Caco-2 (cell line): ENCODE measurements at regions not wholly inside any gene's neighbourhood (a gene's known extent, or its start where the extent isn't known, plus 50 kb on each side); places are given as distances from the start of the nearest gene placed in this dataset.

ENCODE experiments used
- BruUV-seq: library from RNA; stranded (reverse); fragments of 400-500 nt; replicated peaks from 2 replicates; lab custom pipeline; 2021; lab: Mats Ljungman, UMichigan
- CTCF ChIA-PET: fragments of 300-600 bp; sonication (Branson Sonifier 250); formaldehyde crosslinking; loops from one replicate; lab custom pipeline; 2022; ENCODE audit warnings: antibody characterized with exemption; lab: Charles Lee
- POLR2A ChIA-PET: fragments of 300-600 bp; sonication (Branson Sonifier 250); formaldehyde crosslinking; loops from one replicate; lab custom pipeline; 2022; ENCODE audit warnings: antibody characterized with exemption; lab: Charles Lee
- DNase-seq, 2 experiments: peaks; one replicate each; pipeline versions ENCODE4 v3.0.0 to v3.0.0-alpha.2; 2020 to 2022
- H3K27me3 ChIP-seq: replicated peaks from 2 replicates; pipeline ENCODE4 v1.6.0; 2011; ENCODE audit warnings: low read length; ENCODE audit not compliant: control insufficient read depth, insufficient read depth
- H3K36me3 ChIP-seq: 2 replicates; pipeline ENCODE4 v1.5.1; 2011; ENCODE audit warnings: low read length; ENCODE audit not compliant: control insufficient read depth, insufficient read depth
- H3K4me1 ChIP-seq: fragments of 250-450 bp; sonication (Bioruptor Pico); 2 replicates; pipeline ENCODE4 v1.5.1; 2020; ENCODE audit warnings: mild to moderate bottlenecking
- H3K4me3 ChIP-seq: 2 replicates; pipeline ENCODE4 v1.5.1; 2011; ENCODE audit warnings: low read depth, mild to moderate bottlenecking, control low read depth, low read length
- H3K9me3 ChIP-seq: fragments of 250-450 bp; sonication (Bioruptor Pico); 2 replicates; pipeline ENCODE4 v1.5.1; 2020; ENCODE audit warnings: mild to moderate bottlenecking, moderate library complexity
- H3K27ac Mint-ChIP-seq: one replicate; pipeline ENCODE4 v1.8.0; 2022; ENCODE audit warnings: mixed read lengths; ENCODE audit not compliant: unreplicated experiment
- H3K27me3 Mint-ChIP-seq: one replicate; pipeline ENCODE4 v1.8.0; 2022; ENCODE audit warnings: mixed read lengths; ENCODE audit not compliant: insufficient read depth, unreplicated experiment
- H3K36me3 Mint-ChIP-seq: one replicate; pipeline ENCODE4 v1.8.0; 2022; ENCODE audit warnings: mild to moderate bottlenecking, mixed read lengths; ENCODE audit not compliant: insufficient read depth, unreplicated experiment
- H3K4me1 Mint-ChIP-seq: one replicate; pipeline ENCODE4 v1.8.0; 2022; ENCODE audit warnings: low read depth, mixed read lengths; ENCODE audit not compliant: unreplicated experiment
- H3K4me3 Mint-ChIP-seq: one replicate; pipeline ENCODE4 v1.8.0; 2022; ENCODE audit warnings: mild to moderate bottlenecking, moderate library complexity, mixed read lengths; ENCODE audit not compliant: unreplicated experiment
- H3K9me3 Mint-ChIP-seq: one replicate; pipeline ENCODE4 v1.8.0; 2022; ENCODE audit warnings: mixed read lengths; ENCODE audit not compliant: unreplicated experiment
- intact Hi-C: fragments of 100-400 bp; cut with micrococcal nuclease; formaldehyde crosslinking; loops from one replicate; pipeline ENCODE4 v1.10.0; 2022; ENCODE audit not compliant: unreplicated experiment
- TF ChIP-seq, protein P1 (sequence below), 2 experiments: fragments of 200-600 bp in 1 of 2; IDR thresholded peaks; 1 replicate in 1 of 2; 2 replicates in 1 of 2; pipeline versions ENCODE4 v1.5.1 to v1.8.0; 2011 to 2022; ENCODE audit warnings: antibody characterized with exemption in 1 of 2, control low read depth in 1 of 2, inconsistent platforms in 1 of 2, low read depth in 1 of 2, low read length in 1 of 2, mild to moderate bottlenecking in 1 of 2, moderate library complexity in 1 of 2; ENCODE audit not compliant: insufficient read depth in 1 of 2, severe bottlenecking in 1 of 2, unreplicated experiment in 1 of 2

DNA sequence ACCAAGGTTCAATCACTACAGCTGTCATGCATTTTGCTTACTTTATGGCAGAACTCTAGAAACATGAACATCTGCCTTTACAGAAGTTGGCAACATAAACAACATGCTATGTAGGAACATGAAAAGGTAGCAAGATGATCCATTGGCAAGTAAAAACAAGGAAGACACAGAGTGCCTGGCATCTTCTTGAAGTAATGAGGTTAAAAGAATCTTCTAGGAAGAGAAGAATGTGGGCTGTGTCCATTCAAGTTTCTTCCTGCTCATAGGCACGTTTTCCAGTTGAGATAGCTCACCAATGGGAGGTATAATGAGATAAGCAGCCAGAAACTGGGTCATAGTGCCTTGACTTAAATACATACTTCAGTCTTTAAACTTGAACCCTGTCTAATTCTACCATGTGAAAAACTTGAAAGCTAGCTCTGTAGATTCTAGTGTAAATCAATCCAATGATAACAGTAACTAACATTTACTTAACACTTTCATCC lies 109.4 kb upstream of the PRLR start:
- Mint-ChIP-seq H3K27ac (no peak overlapping the region), H3K9me3 (peaks cover 9% of the 10 kb centered on the region), H3K36me3 (no peaks in the 10 kb centered on the region), H3K4me3 (no peak overlapping the region), H3K4me1 (no peaks in the 10 kb centered on the region), H3K27me3 (peaks cover 4% of the 10 kb centered on the region)
- TF ChIP-seq, protein P1, sequence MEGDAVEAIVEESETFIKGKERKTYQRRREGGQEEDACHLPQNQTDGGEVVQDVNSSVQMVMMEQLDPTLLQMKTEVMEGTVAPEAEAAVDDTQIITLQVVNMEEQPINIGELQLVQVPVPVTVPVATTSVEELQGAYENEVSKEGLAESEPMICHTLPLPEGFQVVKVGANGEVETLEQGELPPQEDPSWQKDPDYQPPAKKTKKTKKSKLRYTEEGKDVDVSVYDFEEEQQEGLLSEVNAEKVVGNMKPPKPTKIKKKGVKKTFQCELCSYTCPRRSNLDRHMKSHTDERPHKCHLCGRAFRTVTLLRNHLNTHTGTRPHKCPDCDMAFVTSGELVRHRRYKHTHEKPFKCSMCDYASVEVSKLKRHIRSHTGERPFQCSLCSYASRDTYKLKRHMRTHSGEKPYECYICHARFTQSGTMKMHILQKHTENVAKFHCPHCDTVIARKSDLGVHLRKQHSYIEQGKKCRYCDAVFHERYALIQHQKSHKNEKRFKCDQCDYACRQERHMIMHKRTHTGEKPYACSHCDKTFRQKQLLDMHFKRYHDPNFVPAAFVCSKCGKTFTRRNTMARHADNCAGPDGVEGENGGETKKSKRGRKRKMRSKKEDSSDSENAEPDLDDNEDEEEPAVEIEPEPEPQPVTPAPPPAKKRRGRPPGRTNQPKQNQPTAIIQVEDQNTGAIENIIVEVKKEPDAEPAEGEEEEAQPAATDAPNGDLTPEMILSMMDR (IDR thresholded peaks at IDR 0.05; ENCODE audit: insufficient read depth in 1 of 2, low read depth in 1 of 2, low read length in 1 of 2, severe bottlenecking in 1 of 2, unreplicated experiment in 1 of 2) = no peak
- Histone ChIP-seq H3K4me1 (no peaks in the 10 kb centered on the region), H3K27me3 (no peaks in the 10 kb centered on the region), H3K9me3 (no peaks in the 10 kb centered on the region), H3K4me3 (no peak overlapping the region), H3K36me3 (no peaks in the 10 kb centered on the region)
- BruUV-seq = no TSS peak
- intact Hi-C loops = loop anchor here (10.0 kb wide), 1 partner anchor 255 kb away; no protein-coding TSS in a partner anchor
- CTCF ChIA-PET = no interaction called here
- no peak for DNase-seq
- POLR2A ChIA-PET = interaction anchor here (0.6 kb wide), 1 partner anchor 22 kb away, joined by 3 read pairs; no protein-coding TSS in a partner anchor

DNA sequence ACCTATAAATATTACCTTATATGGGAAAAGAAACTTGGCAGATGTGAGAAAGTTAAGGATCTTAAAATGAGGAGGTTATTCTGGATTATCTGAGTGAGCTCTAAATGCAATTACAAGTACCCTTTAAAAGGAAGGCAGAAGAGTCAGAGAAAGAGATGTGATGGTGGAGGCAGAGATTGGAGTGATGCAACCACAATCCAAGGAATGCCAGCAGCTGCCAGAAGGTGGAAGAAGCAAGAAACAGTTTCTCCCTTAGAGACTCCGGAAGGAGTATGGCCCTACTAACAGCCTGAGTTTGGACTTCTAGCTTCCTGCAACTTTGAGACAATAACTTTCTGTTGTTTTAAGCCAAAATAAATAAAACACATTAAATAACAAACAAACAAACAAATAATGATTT lies 108.7 kb upstream of the PRLR start:
- Mint-ChIP-seq H3K9me3 (peaks cover 9% of the 10 kb centered on the region), H3K27me3 (peaks cover 4% of the 10 kb centered on the region), H3K4me3 (no peak overlapping the region), H3K27ac (no peak overlapping the region), H3K36me3 (no peaks in the 10 kb centered on the region), H3K4me1 (no peaks in the 10 kb centered on the region)
- TF ChIP-seq, protein P1 (IDR thresholded peaks at IDR 0.05; ENCODE audit: insufficient read depth in 1 of 2, low read depth in 1 of 2, low read length in 1 of 2, severe bottlenecking in 1 of 2, unreplicated experiment in 1 of 2) = no peak
- no peaks in the 10 kb centered on the region for H3K36me3 ChIP-seq
- no peak overlapping the region for H3K4me3 ChIP-seq
- no peak for DNase-seq
- intact Hi-C loops = no loop called here
- POLR2A ChIA-PET = no interaction called here
- no peaks in the 10 kb centered on the region for H3K4me1 ChIP-seq
- H3K9me3 ChIP-seq = no peaks in the 10 kb centered on the region
- CTCF ChIA-PET = no interaction called here
- no TSS peak for BruUV-seq
- H3K27me3 ChIP-seq = no peaks in the 10 kb centered on the region

DNA sequence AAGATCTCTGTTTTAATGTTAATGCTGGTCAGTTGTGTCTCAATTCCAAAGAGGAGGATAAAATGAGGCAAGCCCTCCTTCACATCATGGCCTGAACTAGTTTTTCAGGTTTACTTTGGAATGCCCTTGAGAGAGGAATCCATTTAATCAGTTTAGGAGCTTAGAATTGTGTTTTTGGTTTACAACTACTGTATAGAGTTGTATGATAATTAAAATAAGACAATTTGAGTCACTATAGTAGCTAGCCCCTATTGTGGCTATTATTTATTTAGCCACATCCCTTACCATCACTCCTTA lies 107.8 kb upstream of the PRLR start:
- Mint-ChIP-seq H3K27me3 (peaks cover 4% of the 10 kb centered on the region), H3K4me1 (no peaks in the 10 kb centered on the region), H3K27ac (no peak overlapping the region), H3K4me3 (no peak overlapping the region), H3K9me3 (peaks cover 1% of the 10 kb centered on the region), H3K36me3 (no peaks in the 10 kb centered on the region)
- no peaks in the 10 kb centered on the region for H3K9me3 ChIP-seq
- intact Hi-C loops = no loop called here
- ChIA-PET POLR2A (no interaction called here), CTCF (no interaction called here)
- H3K4me1 ChIP-seq = no peaks in the 10 kb centered on the region
- TF ChIP-seq, protein P1 (IDR thresholded peaks at IDR 0.05; ENCODE audit: insufficient read depth in 1 of 2, low read depth in 1 of 2, low read length in 1 of 2, severe bottlenecking in 1 of 2, unreplicated experiment in 1 of 2) = no peak
- no peak overlapping the region for H3K4me3 ChIP-seq
- no TSS peak for BruUV-seq
- no peak for DNase-seq
- H3K27me3 ChIP-seq = no peaks in the 10 kb centered on the region
- H3K36me3 ChIP-seq = no peaks in the 10 kb centered on the region
